NCI-H748 treated with DMSO at 0.1 percent for 48 hours (cell line): ENCODE measurements at regions not wholly inside any gene's neighbourhood (a gene's known extent, or its start where the extent isn't known, plus 50 kb on each side); places are given as distances from the start of the nearest gene placed in this dataset.

Experiments
- DNase-seq: peaks from one replicate; lab custom pipeline; 2025; lab: John Stamatoyannopoulos, UW

GRCh38 chr1:29532285-29532684, 296.0 kb downstream of the PTPRU start:
- DNase-seq, result no peak

DNA sequence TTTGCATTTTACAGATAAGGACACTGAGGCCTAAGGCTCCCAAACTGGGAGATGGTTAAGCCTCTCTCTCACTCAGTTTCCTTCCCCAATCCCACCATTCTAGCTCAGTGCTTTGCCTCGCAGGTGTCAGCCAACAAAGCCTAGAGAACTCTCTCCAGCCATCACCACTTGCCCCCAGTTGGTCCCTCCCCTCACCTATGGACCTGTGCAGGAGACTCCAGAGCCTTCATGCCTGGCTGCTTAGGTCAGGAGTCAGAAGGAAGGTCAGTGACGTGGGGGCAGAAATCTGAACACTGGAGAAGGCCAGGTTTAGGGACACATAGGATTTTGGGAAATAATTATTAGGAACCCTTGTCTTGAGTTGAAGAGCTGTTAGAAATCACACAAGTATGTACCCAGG, 295.3 kb downstream of the PTPRU start:
- no peak for DNase-seq

DNA sequence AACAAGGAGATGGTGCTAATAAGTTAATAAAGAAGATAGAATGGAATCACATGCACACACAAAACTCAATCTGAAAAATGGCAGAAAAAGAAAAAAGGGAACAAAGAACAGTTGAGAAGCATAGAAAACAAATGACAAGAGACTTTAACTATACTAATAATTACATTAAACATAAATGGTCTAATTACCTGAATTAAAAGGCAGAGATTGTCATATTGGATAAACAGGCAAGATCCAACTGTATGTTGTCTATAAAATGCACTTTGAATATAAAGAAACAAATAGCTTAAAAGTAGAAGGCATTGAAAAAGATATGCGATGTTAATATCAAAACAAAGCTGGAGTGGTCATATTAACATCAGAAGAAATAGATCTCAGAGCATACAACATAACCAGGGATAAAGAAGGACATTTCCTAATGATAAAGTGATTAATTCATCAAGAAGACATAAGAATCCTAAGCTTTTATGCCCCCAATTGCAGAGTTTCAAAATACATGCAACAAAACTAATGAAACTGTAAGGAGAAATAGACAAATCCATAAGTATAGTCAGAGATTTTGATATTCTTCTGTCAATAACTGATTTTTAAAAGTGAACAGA, 293.5 kb downstream of the PTPRU start:
- no peak for DNase-seq

DNA sequence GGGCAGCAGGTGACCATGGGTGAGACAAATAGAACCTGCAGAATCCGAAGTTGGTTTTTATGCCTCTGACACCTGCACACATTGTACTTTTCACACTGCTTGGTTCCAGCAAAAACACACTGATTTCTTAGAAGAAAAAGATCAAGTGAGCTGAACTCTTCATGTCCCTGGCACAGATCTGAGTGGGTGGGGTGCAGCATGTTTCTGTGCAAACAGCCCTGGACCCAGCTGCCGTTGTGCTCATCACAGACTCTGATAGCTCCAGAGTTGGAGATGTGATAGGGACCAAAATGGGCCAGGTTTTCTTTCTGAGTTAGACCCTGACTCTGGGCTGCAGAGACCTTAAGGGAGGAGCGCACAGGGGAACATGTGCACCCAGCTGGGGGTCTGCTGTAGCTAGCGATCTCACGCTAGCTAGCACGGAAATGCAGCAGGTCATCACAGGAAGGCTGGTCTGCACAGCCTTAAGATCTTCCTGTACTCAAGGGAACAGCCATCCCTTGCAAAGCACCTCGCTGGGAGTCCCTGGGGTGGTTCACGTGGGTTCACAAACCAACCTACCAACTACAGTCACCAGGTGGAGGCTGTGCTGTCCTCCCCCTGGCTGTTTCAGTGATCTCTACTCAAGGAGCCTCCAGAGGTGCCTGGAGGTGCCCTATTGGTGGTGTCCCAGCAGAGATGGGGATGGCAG, 291.1 kb downstream of the PTPRU start:
- DNase-seq, result no peak

DNA sequence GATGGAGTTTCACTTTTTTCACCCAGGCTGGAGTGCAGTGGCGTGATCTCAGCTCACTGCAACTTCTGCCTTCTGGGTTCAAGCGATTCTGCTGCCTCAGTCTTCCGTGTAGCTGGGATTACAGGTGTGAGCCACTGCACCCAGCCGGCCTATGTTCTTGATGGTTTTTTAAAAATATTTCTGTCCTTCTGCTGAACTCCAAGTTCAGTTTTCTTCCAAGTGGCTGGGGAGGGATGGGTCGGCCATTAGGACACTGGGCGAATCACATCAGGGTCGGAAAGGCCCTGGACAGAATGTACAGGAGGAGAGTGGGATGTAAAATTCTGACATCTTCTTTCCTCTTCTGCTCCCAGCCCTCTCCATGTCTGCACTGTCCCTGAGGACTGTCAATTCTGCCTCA, 289.6 kb downstream of the PTPRU start:
- DNase-seq, result no peak

DNA sequence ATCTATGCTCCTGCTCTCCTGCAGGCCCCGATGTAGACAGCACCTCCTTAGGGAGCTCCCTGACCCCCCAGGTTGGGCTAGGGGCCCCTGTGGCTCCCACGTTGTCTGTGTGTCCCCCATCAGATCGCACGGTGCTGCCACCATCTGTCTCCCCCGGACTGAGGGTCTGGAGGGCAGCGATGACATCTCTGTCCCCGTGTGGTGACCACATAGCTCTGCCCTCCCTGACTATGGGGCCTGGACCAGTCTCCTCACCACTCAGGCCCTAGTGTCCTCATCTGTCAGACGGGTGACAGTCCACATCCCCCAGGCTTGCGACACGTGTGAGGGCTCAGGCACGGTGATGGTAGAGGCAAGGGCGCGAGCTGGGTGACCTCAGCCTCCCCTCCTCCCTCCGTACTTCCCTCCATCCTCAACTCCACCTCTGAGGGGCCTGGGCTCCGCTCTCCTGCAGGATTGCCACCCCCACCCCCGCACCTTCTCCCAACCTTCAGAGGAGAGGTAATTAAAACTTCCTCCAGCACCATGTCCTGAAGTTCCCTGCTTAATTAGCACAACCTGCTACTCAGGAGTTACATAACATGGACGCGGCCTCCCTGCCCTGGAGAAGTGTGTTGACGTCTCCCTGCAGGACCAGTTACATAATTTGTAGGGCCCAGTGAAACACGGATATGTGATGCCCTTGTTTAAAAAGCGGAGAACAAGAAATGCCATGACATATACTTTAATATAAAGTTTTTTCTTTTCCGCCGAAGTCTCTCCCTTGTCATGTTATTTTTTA, 288.2 kb downstream of the PTPRU start:
- no peak for DNase-seq

- DNase-seq, result no peak
Observed at GRCh38 chr1:29523576-29523975, 287.3 kb downstream of the PTPRU start.

- no peak for DNase-seq
Observed at GRCh38 chr1:29523136-29523535, 286.8 kb downstream of the PTPRU start.

DNA sequence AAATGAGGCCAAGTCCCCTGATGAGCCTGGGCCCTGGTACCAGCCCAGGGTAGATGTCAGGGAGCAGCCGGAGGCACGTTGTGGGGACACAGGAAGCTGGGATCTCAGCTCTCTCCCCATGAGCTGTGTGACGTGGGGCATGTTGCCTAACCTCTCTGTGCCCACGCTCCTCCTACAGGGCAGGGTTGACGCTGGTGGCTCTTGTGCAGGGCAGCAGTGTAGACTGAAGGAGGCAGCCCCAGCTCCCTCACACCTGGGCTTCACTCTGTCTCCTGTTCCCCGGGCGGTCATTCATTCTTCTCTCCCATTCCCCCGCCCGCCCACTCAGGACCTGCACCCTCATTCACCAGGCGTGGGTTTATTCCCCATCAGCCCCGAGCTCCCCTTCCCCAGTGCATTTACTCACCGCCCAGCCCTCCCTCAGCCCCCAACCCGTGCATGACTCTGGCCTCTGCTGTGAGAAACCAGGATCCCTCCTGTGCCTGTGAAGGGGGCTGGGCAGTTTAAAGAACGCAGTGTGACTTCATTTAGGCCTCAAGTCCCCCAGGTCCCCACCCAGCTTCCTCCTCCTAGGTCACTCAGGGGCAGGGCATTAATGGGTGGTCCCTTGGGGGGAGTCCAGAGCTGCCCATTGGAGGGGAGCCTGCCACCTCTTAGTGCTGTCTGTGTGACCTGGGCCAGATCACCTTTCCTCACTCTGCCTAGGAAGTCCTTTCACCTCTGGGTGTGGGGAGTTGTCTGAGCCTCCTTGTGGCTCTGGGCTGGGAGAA, 285.7 kb downstream of the PTPRU start:
- no peak for DNase-seq

DNA sequence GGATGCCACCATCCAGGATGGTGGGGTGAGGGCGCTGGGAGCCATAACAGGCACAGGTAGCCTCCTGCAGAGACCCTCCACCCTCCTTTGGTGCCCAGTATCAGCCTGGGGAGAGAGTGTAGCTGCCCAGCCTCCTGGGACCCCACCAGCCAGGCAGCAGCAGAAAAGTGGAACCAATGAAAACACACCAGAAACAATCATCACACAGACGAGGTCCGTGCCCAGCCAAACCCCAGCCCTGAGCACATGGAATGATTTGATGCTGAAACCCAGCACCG, 285.1 kb downstream of the PTPRU start:
- DNase-seq, result no peak

- DNase-seq, result no peak
Observed at GRCh38 chr1:29520571-29521437, 284.5 kb downstream of the PTPRU start.

- DNase-seq, result no peak
Observed at GRCh38 chr1:29519788-29520110, 283.4 kb downstream of the PTPRU start.

- no peak for DNase-seq
Observed at GRCh38 chr1:29519108-29519787, 282.9 kb downstream of the PTPRU start.

DNA sequence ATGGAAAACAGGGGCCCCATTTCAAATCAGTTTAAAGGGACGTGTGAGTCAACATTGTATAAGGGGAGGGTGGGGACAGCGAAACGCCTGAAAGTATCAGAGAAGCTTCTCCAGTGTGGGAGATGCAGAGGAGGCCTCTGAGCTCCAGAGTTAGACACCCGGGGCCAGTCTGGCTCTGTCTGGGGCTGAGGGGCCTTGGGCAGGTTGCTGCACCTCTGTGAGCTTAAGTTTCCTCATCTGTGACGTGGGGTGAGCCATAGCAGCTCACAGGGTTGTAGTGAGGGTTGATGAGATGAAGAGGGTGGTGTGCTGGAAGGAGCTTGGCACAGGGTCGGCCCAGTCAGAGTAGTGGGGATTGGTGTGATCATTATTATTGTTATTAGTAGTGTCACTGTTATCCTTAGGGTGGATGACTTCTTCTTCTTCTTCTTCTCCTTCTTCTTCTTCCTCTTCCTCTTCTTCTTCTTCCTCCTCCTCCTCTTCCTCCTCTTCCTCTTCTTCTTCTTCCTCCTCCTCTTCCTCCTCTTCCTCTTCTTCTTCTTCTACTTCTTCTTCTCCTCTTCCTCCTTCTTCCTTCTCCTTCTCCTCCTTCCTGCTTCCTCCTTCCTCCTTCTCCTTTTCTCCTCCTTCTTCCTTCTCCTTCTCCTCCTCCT, 282.0 kb downstream of the PTPRU start:
- no peak for DNase-seq

- no peak for DNase-seq
Observed at GRCh38 chr1:29517251-29518086, 281.1 kb downstream of the PTPRU start.

DNA sequence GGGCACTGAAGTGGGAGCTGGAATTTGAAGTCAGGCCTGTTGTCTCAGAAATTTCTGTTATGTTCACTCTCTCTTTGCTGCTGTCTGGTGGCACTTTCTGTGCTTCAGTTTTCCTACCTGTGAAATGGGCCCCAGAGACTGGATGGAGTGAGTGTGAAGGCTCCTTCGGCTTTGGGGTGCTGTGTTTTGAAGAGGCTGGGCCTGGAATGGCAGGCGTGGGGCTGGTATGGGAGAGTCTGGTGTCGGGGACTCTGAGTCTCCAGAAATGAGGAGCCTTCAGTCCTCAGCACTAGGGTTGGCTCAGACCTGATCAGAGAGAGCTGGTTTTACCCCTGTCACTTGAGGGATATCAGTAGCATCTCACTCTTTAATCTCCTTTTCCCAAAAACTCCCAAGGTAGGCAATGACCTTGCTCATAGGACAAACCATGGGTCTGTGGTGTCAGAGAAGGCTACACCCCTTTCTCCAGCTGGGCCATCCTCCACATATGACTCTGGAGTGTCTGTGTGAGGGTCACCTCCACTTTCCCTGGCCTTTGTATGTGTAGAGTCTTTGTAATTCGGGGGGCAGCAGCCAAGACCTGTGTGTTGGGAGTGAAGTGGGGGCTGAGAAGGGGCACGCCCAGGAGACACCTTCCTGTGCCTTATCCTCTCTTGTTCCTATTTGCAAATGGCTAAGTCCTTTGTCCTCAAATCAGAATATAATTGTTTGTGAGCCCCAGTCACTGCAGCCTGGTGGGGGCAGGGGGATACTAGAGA, 279.9 kb downstream of the PTPRU start:
- DNase-seq, result no peak

DNA sequence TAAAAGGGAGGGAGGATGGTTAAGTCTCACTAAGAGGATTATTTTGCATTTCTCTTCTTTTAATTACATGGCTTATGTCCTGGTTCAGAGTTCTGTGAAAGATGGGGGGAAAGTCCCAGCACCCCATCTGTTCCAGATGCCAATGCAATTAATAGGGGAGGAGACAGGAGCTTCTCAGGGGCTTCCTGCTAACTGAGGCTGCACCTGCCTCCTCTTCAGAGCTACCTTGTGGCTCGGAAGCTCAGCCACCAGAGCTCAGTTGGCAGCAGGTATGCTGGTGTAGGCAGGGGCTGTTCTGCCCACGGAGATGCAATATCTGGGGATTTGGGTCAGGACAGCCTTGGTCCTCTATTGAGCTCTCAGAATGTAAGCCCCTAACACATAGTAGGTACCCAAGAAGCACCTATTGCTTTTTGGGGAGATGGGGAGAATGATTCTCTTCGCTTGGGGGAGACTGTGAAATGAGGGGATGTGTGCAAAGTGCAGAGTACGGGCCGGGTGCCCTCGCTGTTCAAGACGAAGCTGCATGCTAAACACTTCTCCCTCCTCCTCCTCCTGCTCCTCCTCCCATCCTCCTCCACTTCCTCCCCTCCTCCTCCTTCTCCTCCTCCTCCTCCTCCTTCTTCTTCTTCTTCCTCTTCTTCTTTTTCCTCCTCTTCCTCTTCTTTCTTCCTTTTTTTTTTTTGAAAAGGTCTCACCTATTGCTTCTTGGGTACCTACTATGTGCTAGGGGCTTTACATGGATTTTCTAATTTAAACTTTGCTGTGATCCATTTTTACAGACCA, 279.0 kb downstream of the PTPRU start:
- DNase-seq, result no peak
